ENCODE measurements at regions not wholly inside any gene's neighbourhood (a gene's known extent, or its start where the extent isn't known, plus 50 kb on each side); places are given as distances from the start of the nearest gene placed in this dataset.

DNA sequence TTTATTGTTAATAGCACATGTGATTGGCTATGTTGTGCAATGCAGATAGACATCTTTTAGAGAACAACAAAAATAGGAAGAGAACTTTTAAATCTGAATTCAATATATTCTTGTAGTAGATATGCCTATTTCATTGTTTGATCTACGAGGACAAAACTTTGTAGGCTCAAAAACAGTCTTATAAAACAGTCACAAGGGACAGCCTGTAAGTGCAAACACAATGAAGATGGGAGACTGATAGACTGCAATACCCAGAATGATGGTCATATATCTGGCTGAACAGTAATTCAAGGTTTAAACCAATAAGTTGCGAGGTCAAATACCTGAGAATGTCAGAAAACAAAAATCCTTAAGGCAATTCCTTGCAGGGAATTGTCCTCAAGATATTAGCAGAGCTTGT is 1342.9 kb upstream of the ADGRB3 start:
- DNase-seq: no peak

DNA sequence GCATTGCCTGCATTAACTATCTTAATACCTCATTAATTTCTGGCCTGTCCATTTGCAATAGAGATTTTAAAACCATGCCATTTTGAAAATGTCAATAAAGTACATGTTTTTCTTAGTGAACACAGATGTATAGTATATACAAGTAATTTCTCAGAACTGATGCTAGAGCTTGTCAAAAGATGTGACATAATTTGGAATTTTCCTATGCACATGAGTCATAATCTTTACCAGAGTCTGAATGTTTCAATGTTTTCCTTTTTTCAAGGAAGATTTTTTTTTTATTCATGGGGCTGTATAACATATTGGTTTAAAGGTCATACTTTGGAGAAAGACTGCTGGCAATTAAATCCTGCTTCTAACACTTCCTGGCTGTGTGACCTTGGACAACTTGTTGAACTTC is 1347.5 kb upstream of the ADGRB3 start:
- no peak for DNase-seq

GRCh38 chr6:67285770-67286495 is 1349.1 kb upstream of the ADGRB3 start:
- no peak for DNase-seq

- DNase-seq: no peak
These were observed 1357.8 kb upstream of the ADGRB3 start for GRCh38 chr6:67277312-67277711.

- no peak for DNase-seq
These were observed 1368.8 kb upstream of the ADGRB3 start for GRCh38 chr6:67265996-67266921.

GRCh38 chr6:67252663-67253062 is 1382.4 kb upstream of the ADGRB3 start:
- no peak for DNase-seq

DNA sequence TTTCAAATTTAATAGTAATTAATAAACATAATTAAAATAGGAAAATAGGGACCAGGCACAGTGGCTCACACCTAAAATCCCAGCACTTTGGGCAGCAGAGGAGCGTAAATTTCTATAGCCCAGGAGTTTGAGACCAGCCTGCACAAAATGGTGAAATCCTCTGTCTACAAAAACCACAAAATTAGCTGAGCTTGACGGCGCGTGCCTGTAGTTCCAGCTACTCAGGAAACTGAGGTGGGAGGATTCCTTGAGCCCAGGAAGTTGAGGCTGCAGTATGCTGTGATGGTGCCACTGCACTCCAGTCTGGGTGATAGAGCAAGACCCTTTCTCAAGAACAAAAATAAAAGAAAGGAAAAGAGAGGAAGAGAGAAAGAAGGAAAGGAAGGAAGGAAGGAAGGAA is 1387.0 kb upstream of the ADGRB3 start:
- DNase-seq: no peak

- no peak for DNase-seq
These were observed 1391.0 kb upstream of the ADGRB3 start for GRCh38 chr6:67244037-67244436.

DNA sequence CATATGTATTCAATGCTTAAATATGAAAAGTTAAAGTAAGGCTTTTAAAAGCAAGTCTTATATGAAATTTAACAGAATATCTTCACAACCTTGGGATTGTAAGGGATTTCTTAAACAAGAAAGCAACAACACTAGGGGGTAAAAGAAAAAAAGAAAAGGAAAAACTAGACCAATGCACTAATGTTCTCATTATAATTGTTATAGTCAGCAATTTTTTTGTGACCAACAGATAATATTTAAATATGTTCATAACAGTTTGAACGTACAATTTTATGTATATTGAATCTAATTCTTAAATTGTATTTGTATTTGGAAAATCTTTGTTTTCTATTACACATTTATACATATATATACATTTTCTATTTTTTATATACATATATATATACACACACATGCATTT is 1397.8 kb upstream of the ADGRB3 start:
- no peak for DNase-seq

- no peak for DNase-seq
These were observed 1404.0 kb upstream of the ADGRB3 start for GRCh38 chr6:67231092-67231491.

GRCh38 chr6:67224989-67225388 is 1410.1 kb upstream of the ADGRB3 start:
- DNase-seq: no peak

DNA sequence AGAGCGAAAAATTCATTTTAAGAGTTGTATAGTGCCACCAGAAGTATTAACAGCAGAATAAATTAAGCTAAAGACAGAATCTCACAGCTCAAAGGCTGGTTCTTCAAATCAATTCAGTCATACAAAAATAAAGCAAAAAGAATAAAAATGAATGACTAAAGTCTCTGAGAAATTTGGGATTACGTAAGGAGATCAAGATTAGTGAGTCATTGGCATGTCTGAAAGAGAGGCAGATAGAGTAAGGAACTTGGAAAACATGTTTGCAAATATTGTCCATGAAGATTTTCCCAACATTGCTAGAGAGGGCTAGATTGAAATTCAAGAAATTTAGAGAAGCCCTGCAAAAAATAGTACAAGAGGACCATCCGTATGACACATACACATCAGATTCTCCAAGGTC is 1413.9 kb upstream of the ADGRB3 start:
- DNase-seq: no peak

- no peak for DNase-seq
These were observed 1415.7 kb upstream of the ADGRB3 start for GRCh38 chr6:67219346-67219745.

- no peak for DNase-seq
These were observed 1422.5 kb upstream of the ADGRB3 start for GRCh38 chr6:67212584-67212983.

GRCh38 chr6:67210450-67210849 is 1424.6 kb upstream of the ADGRB3 start:
- DNase-seq: no peak

- DNase-seq: no peak
These were observed 1433.5 kb upstream of the ADGRB3 start for GRCh38 chr6:67201563-67201962.

GRCh38 chr6:67200626-67201403 is 1434.3 kb upstream of the ADGRB3 start:
- no peak for DNase-seq

GRCh38 chr6:67199425-67199824 is 1435.7 kb upstream of the ADGRB3 start:
- DNase-seq: no peak

DNA sequence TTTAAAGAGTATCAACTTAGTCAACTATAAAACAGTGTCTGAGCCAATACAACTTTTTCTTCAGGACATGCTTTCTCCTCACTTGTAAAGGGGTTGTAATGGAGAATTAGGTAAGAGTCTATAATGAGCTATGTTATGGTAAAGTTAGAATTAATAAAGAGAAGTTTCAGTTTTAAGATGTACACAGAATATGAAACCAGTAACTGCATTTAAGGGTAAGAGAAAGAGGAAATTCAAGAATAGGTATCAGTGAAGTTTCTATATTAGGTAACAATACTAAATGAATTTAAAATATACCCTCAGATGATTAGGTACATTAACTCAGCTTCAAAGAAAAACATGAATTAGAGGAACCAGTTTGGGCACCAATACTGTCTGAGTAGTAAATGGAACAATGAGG is 1444.3 kb upstream of the ADGRB3 start:
- no peak for DNase-seq

DNA sequence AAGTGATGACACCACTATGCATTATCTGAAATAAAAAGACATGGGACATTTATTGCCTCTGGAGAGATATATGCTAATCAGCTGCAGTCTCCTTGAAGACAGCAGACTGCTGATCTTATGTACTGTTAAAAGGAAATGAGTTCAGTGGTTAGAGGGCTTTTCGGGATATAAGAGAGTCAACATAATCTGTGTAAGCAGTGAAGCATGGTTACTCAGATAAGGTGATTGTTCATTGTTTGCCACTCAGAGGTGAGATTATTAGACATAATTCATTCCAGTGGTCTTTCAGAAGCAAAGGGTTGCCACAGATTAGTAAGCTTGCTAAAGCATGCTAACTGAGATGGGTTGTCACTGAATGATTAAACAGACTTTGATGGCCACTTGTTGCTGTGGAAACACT is 1450.7 kb upstream of the ADGRB3 start:
- DNase-seq: no peak

DNA sequence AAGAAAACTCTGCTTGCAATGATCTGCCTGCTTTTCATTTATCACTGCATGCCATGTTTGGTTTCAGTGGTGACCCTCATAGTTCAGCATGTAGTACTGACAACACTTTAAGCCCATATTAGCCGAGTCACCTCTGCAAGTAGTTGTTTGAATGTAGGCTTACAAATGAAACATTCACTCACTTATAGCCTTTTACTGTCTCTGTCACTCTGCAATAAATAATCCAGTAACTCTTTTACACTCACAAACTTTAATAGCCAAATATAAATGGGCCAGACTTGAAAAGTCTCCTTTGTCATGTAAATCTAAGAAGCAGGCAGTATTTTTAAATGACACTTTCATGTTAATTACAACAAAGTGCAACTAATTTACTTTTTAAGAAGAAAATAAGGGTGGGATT is 1460.0 kb upstream of the ADGRB3 start:
- DNase-seq: no peak

- no peak for DNase-seq
These were observed 1458.6 kb upstream of the EYS start for GRCh38 chr6:67165606-67166005.

DNA sequence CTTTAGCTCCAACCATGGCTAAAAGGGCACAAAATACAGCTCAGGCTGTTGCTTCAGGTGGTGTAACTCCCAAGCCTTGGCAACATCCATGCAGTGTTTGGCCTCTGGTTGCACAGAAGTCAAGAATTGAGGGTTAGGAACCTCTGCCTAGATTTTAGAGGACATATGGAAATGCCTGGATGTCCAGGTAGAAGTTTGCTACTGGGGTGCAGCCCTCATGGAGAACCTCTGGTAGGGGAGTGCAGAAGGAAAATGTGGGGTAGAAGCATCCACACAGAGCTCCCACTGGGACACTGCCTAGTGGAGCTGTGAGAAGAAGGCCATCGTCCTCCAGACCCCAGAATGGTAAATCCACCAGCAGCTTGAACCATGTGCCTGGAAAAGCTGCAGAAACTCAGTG is 1453.8 kb upstream of the EYS start:
- no peak for DNase-seq

DNA sequence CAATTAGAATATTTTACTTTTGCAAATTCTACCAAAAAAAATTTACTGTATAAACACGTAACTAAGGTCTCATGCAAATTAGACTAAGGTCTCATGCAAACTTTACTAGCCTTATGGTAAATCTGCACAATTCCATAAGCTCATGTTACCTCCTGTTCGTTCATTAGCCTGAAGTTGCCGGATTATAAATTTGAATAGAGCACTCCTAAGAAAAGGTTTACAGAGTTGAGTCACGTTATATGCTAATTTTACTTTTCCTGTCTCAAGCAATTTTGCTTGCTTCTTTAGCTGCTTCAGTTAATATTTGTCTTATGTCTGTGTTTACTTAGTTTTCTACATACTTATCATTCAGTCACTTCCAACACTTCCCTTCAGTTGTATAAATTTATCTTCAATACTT is 1434.0 kb upstream of the EYS start:
- DNase-seq: no peak
